H1 (cell line): ENCODE measurements at regions not wholly inside any gene's neighbourhood (a gene's known extent, or its start where the extent isn't known, plus 50 kb on each side); places are given as distances from the start of the nearest gene placed in this dataset.

Source experiments
- BRCA1 ChIP-seq: IDR thresholded peaks from 2 replicates; pipeline ENCODE4 v1.6.1; 2012; ENCODE audit warnings: low read depth, low read length, improper control_type of control experiment
- EGR1 ChIP-seq: IDR thresholded peaks from 2 replicates; pipeline ENCODE4 v1.6.1; 2011; ENCODE audit warnings: low read depth, low read length, borderline replicate concordance
- GTF2F1 ChIP-seq: IDR thresholded peaks from 2 replicates; pipeline ENCODE4 v1.6.1; 2012; ENCODE audit warnings: low read depth, low read length, improper control_type of control experiment, borderline replicate concordance
- MAFK ChIP-seq: IDR thresholded peaks from 2 replicates; pipeline ENCODE4 v1.6.1; 2012; ENCODE audit warnings: low read depth, mild to moderate bottlenecking, improper control_type of control experiment, low read length
- POLR2A ChIP-seq, 2 experiments: IDR thresholded peaks; 1 replicate in 1 of 2; 2 replicates in 1 of 2; pipeline ENCODE4 v1.6.1; 2011; ENCODE audit warnings: low read depth in 2 of 2, low read length in 2 of 2, mild to moderate bottlenecking in 2 of 2; ENCODE audit errors: control extremely low read depth in 1 of 2
- RAD21 ChIP-seq, 2 experiments: IDR thresholded peaks in 1 of 2; conservative IDR thresholded peaks in 1 of 2; 2 replicates each; pipeline ENCODE4 v1.6.1; 2011; ENCODE audit warnings: low read depth in 2 of 2, low read length in 2 of 2, improper control_type of control experiment in 1 of 2, inconsistent platforms in 1 of 2, mild to moderate bottlenecking in 1 of 2, moderate library complexity in 1 of 2
- TBP ChIP-seq: IDR thresholded peaks from 2 replicates; pipeline ENCODE4 v1.6.1; 2011; ENCODE audit warnings: low read depth, low read length, improper control_type of control experiment
- TF ChIP-seq, protein P1 (sequence below), 3 experiments: IDR thresholded peaks; 1 replicate in 2 of 3; 2 replicates in 1 of 3; pipeline versions ENCODE4 v1.5.1 to v1.6.1; 2011; ENCODE audit warnings: low read length in 3 of 3, mild to moderate bottlenecking in 3 of 3, inconsistent platforms in 2 of 3, low read depth in 1 of 3, moderate library complexity in 1 of 3; ENCODE audit not compliant: insufficient read depth in 1 of 3; ENCODE audit errors: control extremely low read depth in 1 of 3

DNA sequence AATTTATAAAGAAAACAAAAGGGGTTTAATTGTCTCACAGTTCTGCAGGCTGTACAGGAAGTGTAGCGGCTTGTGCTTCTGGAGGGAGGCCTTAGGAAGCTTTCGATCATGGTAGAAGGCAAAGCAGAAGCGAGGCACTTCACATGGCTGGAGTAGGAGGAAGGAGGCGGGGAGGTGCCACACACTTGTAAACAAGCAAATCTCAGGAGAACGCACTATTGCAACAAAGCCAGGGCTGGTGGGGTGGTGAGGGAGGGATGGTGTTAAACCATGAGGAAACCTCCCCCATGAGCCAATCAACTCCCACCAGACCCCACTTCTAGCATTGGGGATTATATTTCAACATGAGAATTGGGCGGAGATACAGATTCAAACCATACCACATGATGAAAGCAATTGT, 1116.3 kb downstream of the FAT4 start:
- TF ChIP-seq POLR2A (IDR thresholded peaks at IDR 0.05; ENCODE audit: control extremely low read depth in 1 of 2, low read depth in 2 of 2, low read length in 2 of 2) (no peak), BRCA1 (no peak), MAFK (no peak), EGR1 (no peak), TBP (no peak), GTF2F1 (no peak), RAD21 (IDR thresholded peaks at IDR 0.05 in 1 of 2, conservative IDR thresholded peaks at IDR 0.05 in 1 of 2; ENCODE audit: low read depth in 2 of 2, low read length in 2 of 2) (no peak)
- TF ChIP-seq, protein P1, sequence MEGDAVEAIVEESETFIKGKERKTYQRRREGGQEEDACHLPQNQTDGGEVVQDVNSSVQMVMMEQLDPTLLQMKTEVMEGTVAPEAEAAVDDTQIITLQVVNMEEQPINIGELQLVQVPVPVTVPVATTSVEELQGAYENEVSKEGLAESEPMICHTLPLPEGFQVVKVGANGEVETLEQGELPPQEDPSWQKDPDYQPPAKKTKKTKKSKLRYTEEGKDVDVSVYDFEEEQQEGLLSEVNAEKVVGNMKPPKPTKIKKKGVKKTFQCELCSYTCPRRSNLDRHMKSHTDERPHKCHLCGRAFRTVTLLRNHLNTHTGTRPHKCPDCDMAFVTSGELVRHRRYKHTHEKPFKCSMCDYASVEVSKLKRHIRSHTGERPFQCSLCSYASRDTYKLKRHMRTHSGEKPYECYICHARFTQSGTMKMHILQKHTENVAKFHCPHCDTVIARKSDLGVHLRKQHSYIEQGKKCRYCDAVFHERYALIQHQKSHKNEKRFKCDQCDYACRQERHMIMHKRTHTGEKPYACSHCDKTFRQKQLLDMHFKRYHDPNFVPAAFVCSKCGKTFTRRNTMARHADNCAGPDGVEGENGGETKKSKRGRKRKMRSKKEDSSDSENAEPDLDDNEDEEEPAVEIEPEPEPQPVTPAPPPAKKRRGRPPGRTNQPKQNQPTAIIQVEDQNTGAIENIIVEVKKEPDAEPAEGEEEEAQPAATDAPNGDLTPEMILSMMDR (IDR thresholded peaks at IDR 0.05; ENCODE audit: control extremely low read depth in 1 of 3, insufficient read depth in 1 of 3, low read depth in 1 of 3, low read length in 3 of 3): no peak
